HG03025 (cell line): ENCODE measurements at regions not wholly inside any gene's neighbourhood (a gene's known extent, or its start where the extent isn't known, plus 50 kb on each side); places are given as distances from the start of the nearest gene placed in this dataset.
"Not testable (repeated sequence)": the region's sequence is repeated elsewhere in the genome, so short reads cannot be mapped to it uniquely, and the experiment has no call there.

Experiments used
- ATAC-seq: cut with Tn5 transposase; IDR thresholded peaks from one replicate; pipeline ENCODE4 v1.9.1; 2021; ENCODE audit warnings: mild to moderate bottlenecking, moderate library complexity; ENCODE audit not compliant: unreplicated experiment, low FRiP score

- no peak for ATAC-seq
These were observed 1072.3 kb upstream of the PCDH10 start for GRCh38 chr4:132076829-132077228.

GRCh38 chr4:132085105-132085504, 1064.0 kb upstream of the PCDH10 start:
- ATAC-seq, result no peak

- ATAC-seq, result no peak
These were observed 1055.1 kb upstream of the PCDH10 start for GRCh38 chr4:132094017-132094416.

GRCh38 chr4:132097041-132097440, 1052.1 kb upstream of the PCDH10 start:
- no peak for ATAC-seq

- no peak for ATAC-seq
These were observed 1047.6 kb upstream of the PCDH10 start for GRCh38 chr4:132101526-132101925.

- ATAC-seq, result no peak
These were observed 1040.3 kb upstream of the PCDH10 start for GRCh38 chr4:132108784-132109183.

GRCh38 chr4:132114885-132115284, 1034.2 kb upstream of the PCDH10 start:
- no peak for ATAC-seq

- ATAC-seq, result not testable (repeated sequence)
These were observed 1026.4 kb upstream of the PCDH10 start for GRCh38 chr4:132122741-132123140.

GRCh38 chr4:132123870-132124623, 1025.0 kb upstream of the PCDH10 start:
- no peak for ATAC-seq

GRCh38 chr4:132124624-132124974, 1024.5 kb upstream of the PCDH10 start:
- ATAC-seq, result no peak

- ATAC-seq, result no peak
These were observed 1024.0 kb upstream of the PCDH10 start for GRCh38 chr4:132125131-132125530.

- ATAC-seq, result no peak
These were observed 1016.7 kb upstream of the PCDH10 start for GRCh38 chr4:132132433-132132832.

- no peak for ATAC-seq
These were observed 979.4 kb upstream of the PCDH10 start for GRCh38 chr4:132169660-132170059.

GRCh38 chr4:132180020-132180427, 969.1 kb upstream of the PCDH10 start:
- no peak for ATAC-seq

GRCh38 chr4:132195176-132195575, 953.9 kb upstream of the PCDH10 start:
- no peak for ATAC-seq

- ATAC-seq, result no peak
These were observed 945.5 kb upstream of the PCDH10 start for GRCh38 chr4:132203618-132204017.

- no peak for ATAC-seq
These were observed 934.6 kb upstream of the PCDH10 start for GRCh38 chr4:132214519-132214918.

GRCh38 chr4:132218406-132218805, 930.7 kb upstream of the PCDH10 start:
- ATAC-seq, result no peak

- no peak for ATAC-seq
These were observed 921.8 kb upstream of the PCDH10 start for GRCh38 chr4:132227151-132227856.

- not testable (repeated sequence) for ATAC-seq
These were observed 921.3 kb upstream of the PCDH10 start for GRCh38 chr4:132227857-132228165.

GRCh38 chr4:132228676-132229075, 920.4 kb upstream of the PCDH10 start:
- ATAC-seq, result no peak

- ATAC-seq, result no peak
These were observed 919.1 kb upstream of the PCDH10 start for GRCh38 chr4:132230025-132230424.
